Mucosa of descending colon (tissue), 3 donors: ENCODE measurements at regions not wholly inside any gene's neighbourhood (a gene's known extent, or its start where the extent isn't known, plus 50 kb on each side); places are given as distances from the start of the nearest gene placed in this dataset.
"Not testable (repeated sequence)": the region's sequence is repeated elsewhere in the genome, so short reads cannot be mapped to it uniquely, and the experiment has no call there.

Experiments used
- ATAC-seq: fragments of 200-7000 bp; cut with Tn5 transposase; one replicate; pipeline ENCODE4 v1.9.1; 2020; ENCODE audit warnings: mild to moderate bottlenecking, moderate library complexity
- DNase-seq, 3 donors: peaks; one replicate each; pipeline ENCODE4 v3.0.0-alpha.2; 2020
- H3K36me3 ChIP-seq: fragments of 200-600 bp; one replicate; pipeline ENCODE4 v1.8.0; 2021; ENCODE audit warnings: low read depth, mild to moderate bottlenecking
- H3K4me1 ChIP-seq: fragments of 200-600 bp; one replicate; pipeline ENCODE4 v1.8.0; 2021; ENCODE audit warnings: low read depth, mild to moderate bottlenecking
- H3K4me3 ChIP-seq: fragments of 200-600 bp; one replicate; pipeline ENCODE4 v1.8.0; 2021; ENCODE audit warnings: mild to moderate bottlenecking
- H3K9me3 ChIP-seq: fragments of 200-600 bp; one replicate; pipeline ENCODE4 v1.8.0; 2021; ENCODE audit warnings: mild to moderate bottlenecking
- CTCF ChIP-seq: fragments of 200-600 bp; IDR thresholded peaks from one replicate; pipeline ENCODE4 v1.8.0; 2022; ENCODE audit warnings: antibody characterized with exemption, mild to moderate bottlenecking
- intact Hi-C, 2 donors: fragments of 100-400 bp; cut with DNase I in 1 of 2; cut with micrococcal nuclease in 1 of 2; formaldehyde crosslinking; loops; one replicate each; pipeline versions ENCODE4 v1.11.0 to v1.11.1; 2022; cut with DNase I, micrococcal nuclease
- donor health status: DM: no; HTN: no; CAD: no; lungs with moderate emphysema.
- donor health status: DM: no; HTN: no; CAD: no.
- donor health status: DM: no; HTN: yes; CAD: no.

- no peak for DNase-seq
- H3K9me3 ChIP-seq, result no peaks in the 10 kb centered on the region
These were observed 623.8 kb downstream of the TENT5A start for GRCh38 chr6:81128671-81129070.

GRCh38 chr6:81126150-81126549 is 626.3 kb downstream of the TENT5A start:
- Histone ChIP-seq H3K9me3 (no peaks in the 10 kb centered on the region), H3K36me3 (no peaks in the 10 kb centered on the region), H3K4me3 (no peak overlapping the region), H3K4me1 (no peaks in the 10 kb centered on the region)
- TF ChIP-seq CTCF, result no peak
- ATAC-seq (no peak), DNase-seq (no peak)
- intact Hi-C loops, result no loop called here

More at GRCh38 chr6:81128671-81129070, 623.8 kb downstream of the TENT5A start:
- no peak for TF ChIP-seq CTCF
- H3K4me3 ChIP-seq, result no peak overlapping the region
- ATAC-seq, result no peak
- intact Hi-C loops, result no loop called here
- no peaks in the 10 kb centered on the region for H3K36me3 ChIP-seq
- H3K4me1 ChIP-seq, result no peaks in the 10 kb centered on the region

- Histone ChIP-seq H3K4me3 (no peak overlapping the region), H3K9me3 (peaks cover 10% of the 10 kb centered on the region), H3K36me3 (no peaks in the 10 kb centered on the region), H3K4me1 (no peaks in the 10 kb centered on the region)
- no peak for TF ChIP-seq CTCF
- DNase-seq, result no peak
- intact Hi-C loops, result no loop called here
- ATAC-seq, result no peak
These were observed 632.2 kb downstream of the TENT5A start for GRCh38 chr6:81120280-81120679.

- Histone ChIP-seq H3K4me1 (no peaks in the 10 kb centered on the region), H3K4me3 (no peak overlapping the region), H3K36me3 (no peaks in the 10 kb centered on the region), H3K9me3 (no peaks in the 10 kb centered on the region)
- DNase-seq (no peak), ATAC-seq (no peak)
- intact Hi-C loops, result no loop called here
- no peak for TF ChIP-seq CTCF
These were observed 646.5 kb downstream of the TENT5A start for GRCh38 chr6:81105998-81106397.

- Histone ChIP-seq H3K36me3 (no peaks in the 10 kb centered on the region), H3K9me3 (no peaks in the 10 kb centered on the region), H3K4me1 (no peaks in the 10 kb centered on the region), H3K4me3 (no peak overlapping the region)
- no peak for TF ChIP-seq CTCF
- intact Hi-C loops, result no loop called here
- DNase-seq (no peak), ATAC-seq (no peak)
These were observed 654.2 kb downstream of the TENT5A start for GRCh38 chr6:81098109-81098814.

GRCh38 chr6:81096464-81096863 is 656.0 kb downstream of the TENT5A start:
- DNase-seq, H3K4me3 ChIP-seq, ATAC-seq, intact Hi-C loops, H3K36me3 ChIP-seq, H3K9me3 ChIP-seq, H3K4me1 ChIP-seq: not testable (repeated sequence)
